ENCODE measurements at regions not wholly inside any gene's neighbourhood (a gene's known extent, or its start where the extent isn't known, plus 50 kb on each side); places are given as distances from the start of the nearest gene placed in this dataset.

- CTCF ChIA-PET (ENCODE audit: low intra/inter-chr PET ratio) = no interaction called here
- Histone ChIP-seq H4K20me1 (replicated peaks; ENCODE audit: control insufficient read depth, insufficient read depth, low read length) (no peaks in the 10 kb centered on the region), H3K36me3 (ENCODE audit: control insufficient read depth, insufficient read depth, low read length) (no peaks in the 10 kb centered on the region), H3K9me1 (ENCODE audit: control insufficient read depth, insufficient read depth, low read length) (no peaks in the 10 kb centered on the region), H3K4me3 (no peak overlapping the region), H3K27me3 (ENCODE audit: control insufficient read depth in 2 of 2, insufficient read depth in 2 of 2, low read length in 2 of 2) (no peaks in the 10 kb centered on the region), H3K79me2 (ENCODE audit: control insufficient read depth, insufficient read depth, low read length) (no peaks in the 10 kb centered on the region), H2AFZ (ENCODE audit: low read depth, low read length) (no peak overlapping the region), H3K27ac (ENCODE audit: extremely low read depth, low read depth, low read length) (no peak overlapping the region), H3K9ac (ENCODE audit: insufficient read depth in 1 of 2, low read depth in 2 of 2, low read length in 2 of 2) (no peak overlapping the region), H3K4me2 (ENCODE audit: insufficient read depth, low read length) (no peak overlapping the region), H3K4me1 (replicated peaks in 1 of 2; ENCODE audit: control insufficient read depth in 2 of 2, insufficient read depth in 2 of 2, low read length in 2 of 2) (no peaks in the 10 kb centered on the region), H3K9me3 (replicated peaks; ENCODE audit: control insufficient read depth, insufficient read depth, low read depth, low read length) (no peaks in the 10 kb centered on the region)
- BruUV-seq (replicated peaks) = no TSS peak
- FAIRE-seq = no peak
- DNase-seq (ENCODE audit: extremely low read depth in 1 of 4, low spot score in 3 of 4) = no peak
- ATAC-seq = no peak
- POLR2A ChIA-PET = no interaction called here
- 0% methylated on average over 2 of the region's 2 CpGs for WGBS (ENCODE audit: insufficient coverage, low coverage, missing lambda C conversion rate)
- intact Hi-C loops (cut with micrococcal nuclease) = no loop called here
- in situ Hi-C loops (cut with MboI) = no loop called here
- no peak for TF ChIP-seq BHLHE40 (IDR thresholded peaks at IDR 0.05; ENCODE audit: low read length)
- no peak for TF ChIP-seq DLX4 (CRISPR knock-in tag; IDR thresholded peaks at IDR 0.05)
- TF ChIP-seq CAMTA2 (CRISPR knock-in tag; conservative IDR thresholded peaks at IDR 0.05) = no peak
- TF ChIP-seq ZMIZ1 (IDR thresholded peaks at IDR 0.05; ENCODE audit: low read depth in 2 of 2, low read length in 2 of 2) = no peak
- TF ChIP-seq ZNF274 (IDR thresholded peaks at IDR 0.05; ENCODE audit: borderline replicate concordance, low read depth, low read length) = no peak
- TF ChIP-seq TRIM25 (IDR thresholded peaks at IDR 0.05; ENCODE audit: borderline replicate concordance) = no peak
- TF ChIP-seq GTF2B (IDR thresholded peaks at IDR 0.05; ENCODE audit: extremely low read depth, insufficient read length) = no peak
- TF ChIP-seq HNRNPLL (IDR thresholded peaks at IDR 0.05; ENCODE audit: low read depth, low read length, poor library complexity, severe bottlenecking) = no peak
- TF ChIP-seq NR2F6 (CRISPR knock-in tag; IDR thresholded peaks at IDR 0.05) = no peak
- no peak for TF ChIP-seq THAP7 (CRISPR knock-in tag; IDR thresholded peaks at IDR 0.05)
- TF ChIP-seq ARID3A (IDR thresholded peaks at IDR 0.05; ENCODE audit: borderline replicate concordance, low read depth, low read length) = no peak
- no peak for TF ChIP-seq CSDE1 (IDR thresholded peaks at IDR 0.05)
- no peak for TF ChIP-seq ZNF174 (CRISPR knock-in tag; IDR thresholded peaks at IDR 0.05)
- no peak for TF ChIP-seq ZC3H4 (CRISPR knock-in tag; IDR thresholded peaks at IDR 0.05; ENCODE audit: borderline replicate concordance)
Measured at GRCh38 chr6:74466572-74466971, 739.3 kb downstream of the COL12A1 start.

Data from K562 (cell line).